ENCODE measurements at regions not wholly inside any gene's neighbourhood (a gene's known extent, or its start where the extent isn't known, plus 50 kb on each side); places are given as distances from the start of the nearest gene placed in this dataset.
"Not testable (repeated sequence)": the region's sequence is repeated elsewhere in the genome, so short reads cannot be mapped to it uniquely, and the experiment has no call there.

- Histone ChIP-seq H3K27ac (no peak overlapping the region), H3K4me3 (no peak overlapping the region)
These were observed 185.3 kb downstream of the ANKRD30B start for GRCh38 chr18:14933049-14933851.

- no peak overlapping the region for H3K4me3 ChIP-seq
- H3K27ac ChIP-seq: no peak overlapping the region
These were observed 186.0 kb downstream of the ANKRD30B start for GRCh38 chr18:14933964-14934363.

- no peak overlapping the region for H3K27ac ChIP-seq
- H3K4me3 ChIP-seq: no peak overlapping the region
These were observed 187.2 kb downstream of the ANKRD30B start for GRCh38 chr18:14935210-14935609.

GRCh38 chr18:14936313-14936712 lies 188.3 kb downstream of the ANKRD30B start:
- Histone ChIP-seq H3K4me3 (no peak overlapping the region), H3K27ac (no peak overlapping the region)

- Histone ChIP-seq H3K4me3 (no peak overlapping the region), H3K27ac (no peak overlapping the region)
These were observed 189.3 kb downstream of the ANKRD30B start for GRCh38 chr18:14937271-14937670.

- no peak overlapping the region for H3K27ac ChIP-seq
These were observed 191.2 kb downstream of the ANKRD30B start for GRCh38 chr18:14939141-14939540.

GRCh38 chr18:14940106-14940505 lies 192.1 kb downstream of the ANKRD30B start:
- not testable (repeated sequence) for H3K4me3 ChIP-seq, H3K27ac ChIP-seq

More at GRCh38 chr18:14939141-14939540, 191.2 kb downstream of the ANKRD30B start:
- H3K4me3 ChIP-seq: no peak overlapping the region

- no peak overlapping the region for H3K4me3 ChIP-seq
- H3K27ac ChIP-seq: no peak overlapping the region
These were observed 192.8 kb downstream of the ANKRD30B start for GRCh38 chr18:14940735-14941134.

GRCh38 chr18:14941256-14941655 lies 193.3 kb downstream of the ANKRD30B start:
- H3K4me3 ChIP-seq: no peak overlapping the region
- H3K27ac ChIP-seq: no peak overlapping the region

- Histone ChIP-seq H3K27ac (no peak overlapping the region), H3K4me3 (no peak overlapping the region)
These were observed 193.8 kb downstream of the ANKRD30B start for GRCh38 chr18:14941792-14942191.

GRCh38 chr18:14942275-14942674 lies 194.3 kb downstream of the ANKRD30B start:
- H3K4me3 ChIP-seq: no peak overlapping the region
- H3K27ac ChIP-seq: no peak overlapping the region

- no peak overlapping the region for H3K4me3 ChIP-seq
These were observed 195.5 kb downstream of the ANKRD30B start for GRCh38 chr18:14943486-14943885.

GRCh38 chr18:14943967-14944636 lies 196.1 kb downstream of the ANKRD30B start:
- Histone ChIP-seq H3K27ac (no peak overlapping the region), H3K4me3 (no peak overlapping the region)

More at GRCh38 chr18:14943486-14943885, 195.5 kb downstream of the ANKRD30B start:
- no peak overlapping the region for H3K27ac ChIP-seq

- Histone ChIP-seq H3K27ac (no peak overlapping the region), H3K4me3 (no peak overlapping the region)
These were observed 196.9 kb downstream of the ANKRD30B start for GRCh38 chr18:14944838-14945237.

- no peak overlapping the region for H3K27ac ChIP-seq
- no peak overlapping the region for H3K4me3 ChIP-seq
These were observed 197.3 kb downstream of the ANKRD30B start for GRCh38 chr18:14945286-14945685.

GRCh38 chr18:14945984-14946383 lies 198.0 kb downstream of the ANKRD30B start:
- Histone ChIP-seq H3K27ac (no peak overlapping the region), H3K4me3 (no peak overlapping the region)

- not testable (repeated sequence) for H3K27ac ChIP-seq, H3K4me3 ChIP-seq
These were observed 198.9 kb downstream of the ANKRD30B start for GRCh38 chr18:14946741-14947470.

- no peak overlapping the region for H3K27ac ChIP-seq
- no peak overlapping the region for H3K4me3 ChIP-seq
These were observed 199.7 kb downstream of the ANKRD30B start for GRCh38 chr18:14947482-14948162.

- Histone ChIP-seq H3K4me3 (no peak overlapping the region), H3K27ac (no peak overlapping the region)
These were observed 200.2 kb downstream of the ANKRD30B start for GRCh38 chr18:14948163-14948540.

Data from skin epidermis (tissue), 12 donors.